Natural killer cell (primary cell): ENCODE measurements at regions not wholly inside any gene's neighbourhood (a gene's known extent, or its start where the extent isn't known, plus 50 kb on each side); places are given as distances from the start of the nearest gene placed in this dataset.

ENCODE experiments used
- ATAC-seq, 3 donors: fragments of 150-1000 bp in 2 of 3; fragments of 200-7000 bp in 1 of 3; cut with Tn5 transposase; 1 replicate in 1 of 3; 2 replicates in 2 of 3; pipeline ENCODE4 v1.10.0; 2021; ENCODE audit warnings: mild to moderate bottlenecking in 2 of 3, moderate library complexity in 2 of 3
- DNase-seq, 2 donors: peaks; one replicate each; pipeline versions ENCODE4 v3.0.0 to v3.0.0-alpha.2; 2013 to 2021; ENCODE audit warnings: mixed read lengths in 1 of 2
- H3K27ac ChIP-seq: one replicate; pipeline ENCODE4 v1.5.1; 2013; ENCODE audit warnings: mild to moderate bottlenecking, low read length
- H3K27me3 ChIP-seq: one replicate; pipeline ENCODE4 v1.6.1; 2013; ENCODE audit warnings: low read length; ENCODE audit not compliant: control insufficient read depth, insufficient read depth
- H3K36me3 ChIP-seq: one replicate; pipeline ENCODE4 v1.6.1; 2013; ENCODE audit warnings: low read length; ENCODE audit not compliant: control insufficient read depth, insufficient read depth
- H3K4me1 ChIP-seq: one replicate; pipeline ENCODE4 v1.6.1; 2013; ENCODE audit warnings: low read length; ENCODE audit not compliant: control insufficient read depth, insufficient read depth
- H3K4me3 ChIP-seq: one replicate; pipeline ENCODE4 v1.5.1; 2013; ENCODE audit warnings: low read length
- H3K9me3 ChIP-seq: one replicate; pipeline ENCODE4 v1.6.1; 2013; ENCODE audit warnings: low read length; ENCODE audit not compliant: control insufficient read depth, insufficient read depth
- H3K27ac Mint-ChIP-seq, 2 donors: one replicate each; pipeline ENCODE4 v1.8.0; 2022; ENCODE audit warnings: mild to moderate bottlenecking in 2 of 2, mixed read lengths in 2 of 2, moderate library complexity in 1 of 2
- H3K27me3 Mint-ChIP-seq, 2 donors: one replicate each; pipeline ENCODE4 v1.8.0; 2022; ENCODE audit warnings: low read depth in 2 of 2, mixed read lengths in 2 of 2
- H3K36me3 Mint-ChIP-seq: one replicate; pipeline ENCODE4 v1.8.0; 2022; ENCODE audit warnings: mixed read lengths
- H3K4me1 Mint-ChIP-seq, 2 donors: one replicate each; pipeline ENCODE4 v1.8.0; 2022; ENCODE audit warnings: mixed read lengths in 2 of 2
- H3K4me3 Mint-ChIP-seq: one replicate; pipeline ENCODE4 v1.8.0; 2022; ENCODE audit warnings: mild to moderate bottlenecking, moderate library complexity, mixed read lengths
- H3K9me3 Mint-ChIP-seq, 2 donors: one replicate each; pipeline ENCODE4 v1.8.0; 2022; ENCODE audit warnings: mixed read lengths in 2 of 2
- CTCF ChIP-seq: fragments of 200-600 bp; IDR thresholded peaks from one replicate; pipeline ENCODE4 v1.8.0; 2022; ENCODE audit warnings: antibody characterized with exemption
- WGBS: methylation state at CpG from one replicate; pipeline ENCODE4 v1.1.7; 2013; ENCODE audit warnings: missing lambda C conversion rate; ENCODE audit not compliant: insufficient coverage; 5-methylcytosine and 5-hydroxymethylcytosine counted together
- intact Hi-C: fragments of 100-400 bp; cut with micrococcal nuclease; formaldehyde crosslinking; loops from one replicate; pipeline ENCODE4 v1.14.2; 2022

GRCh38 chr5:124678922-124679519 lies 67.4 kb downstream of the ZNF608 start:
- Histone ChIP-seq H3K4me1 (no peaks in the 10 kb centered on the region), H3K9me3 (no peaks in the 10 kb centered on the region), H3K27me3 (no peaks in the 10 kb centered on the region), H3K36me3 (no peaks in the 10 kb centered on the region), H3K4me3 (no peak overlapping the region), H3K27ac (no peak overlapping the region)
- Mint-ChIP-seq H3K9me3 (no peaks in the 10 kb centered on the region), H3K4me3 (no peak overlapping the region), H3K27ac (no peak overlapping the region), H3K36me3 (no peaks in the 10 kb centered on the region), H3K4me1 (no peaks in the 10 kb centered on the region), H3K27me3 (peaks cover 13 to 28% of the 10 kb centered on the region in 2 donors)
- DNase-seq (no peak), ATAC-seq (no peak)
- TF ChIP-seq CTCF = no peak
- intact Hi-C loops = no loop called here
- WGBS = 74% methylated on average over 6 of the region's 8 CpGs

- WGBS = 93% methylated on average over 4 of the region's 4 CpGs
- H3K4me1 ChIP-seq = no peaks in the 10 kb centered on the region
- H3K4me3 ChIP-seq = no peak overlapping the region
- Mint-ChIP-seq H3K27me3 (peaks cover 13 to 28% of the 10 kb centered on the region in 2 donors), H3K27ac (no peak overlapping the region), H3K4me1 (no peaks in the 10 kb centered on the region), H3K36me3 (no peaks in the 10 kb centered on the region), H3K9me3 (no peaks in the 10 kb centered on the region), H3K4me3 (no peak overlapping the region)
- H3K27me3 ChIP-seq = no peaks in the 10 kb centered on the region
- DNase-seq (no peak), ATAC-seq (no peak)
- intact Hi-C loops = no loop called here
- no peak for TF ChIP-seq CTCF
- no peaks in the 10 kb centered on the region for H3K9me3 ChIP-seq
- no peaks in the 10 kb centered on the region for H3K36me3 ChIP-seq
- H3K27ac ChIP-seq = no peak overlapping the region
These were observed 68.0 kb downstream of the ZNF608 start for GRCh38 chr5:124678468-124678867.

GRCh38 chr5:124677374-124678351 lies 68.8 kb downstream of the ZNF608 start:
- Histone ChIP-seq H3K4me3 (no peak overlapping the region), H3K27ac (no peak overlapping the region), H3K27me3 (no peaks in the 10 kb centered on the region), H3K36me3 (no peaks in the 10 kb centered on the region), H3K9me3 (no peaks in the 10 kb centered on the region), H3K4me1 (no peaks in the 10 kb centered on the region)
- Mint-ChIP-seq H3K9me3 (no peaks in the 10 kb centered on the region), H3K27me3 (peaks cover 13 to 29% of the 10 kb centered on the region in 2 donors), H3K36me3 (no peaks in the 10 kb centered on the region), H3K4me3 (no peak overlapping the region), H3K27ac (no peak overlapping the region), H3K4me1 (no peaks in the 10 kb centered on the region)
- whole genome bisulfite sequencing = 93% methylated on average over 8 of the region's 9 CpGs
- intact Hi-C loops = no loop called here
- no peak for TF ChIP-seq CTCF
- DNase-seq (no peak), ATAC-seq (no peak)
